ENCODE measurements at regions not wholly inside any gene's neighbourhood (a gene's known extent, or its start where the extent isn't known, plus 50 kb on each side); places are given as distances from the start of the nearest gene placed in this dataset.

- 68% methylated on average over 2 of the region's 4 CpGs for WGBS
Measured at GRCh38 chr16:74075393-74075792, 221.2 kb upstream of the PSMD7 start.

GRCh38 chr16:74073456-74073855 lies 223.2 kb upstream of the PSMD7 start:
- DNase-seq, result no peak
- no peak overlapping the region for H3K4me3 ChIP-seq (ENCODE audit: insufficient read depth in 1 of 2, low read depth in 1 of 2, low read length in 2 of 2)
- H3K4ac ChIP-seq (ENCODE audit: low read depth in 1 of 2, low read length in 2 of 2), result no peak overlapping the region
- no peak overlapping the region for H3K27ac ChIP-seq (ENCODE audit: low read length, poor library complexity, severe bottlenecking)
- no peak overlapping the region for H2AFZ ChIP-seq (ENCODE audit: low read depth, low read length)
- no peaks in the 10 kb centered on the region for H3K4me1 ChIP-seq (ENCODE audit: control insufficient read depth, insufficient read depth, low read depth, low read length)
- no peak overlapping the region for H4K91ac ChIP-seq (ENCODE audit: low read length)
- H2BK15ac ChIP-seq (ENCODE audit: low read depth, poor library complexity, severe bottlenecking), result no peak overlapping the region
- no peak overlapping the region for H2AK5ac ChIP-seq (ENCODE audit: low read length, severe bottlenecking)
- H2BK12ac ChIP-seq (ENCODE audit: low read length in 2 of 2), result no peak overlapping the region
- H3K18ac ChIP-seq (ENCODE audit: low read depth in 1 of 2, low read length in 2 of 2), result no peak overlapping the region
- WGBS, result 96% methylated on average over 3 of the region's 3 CpGs
- no peaks in the 10 kb centered on the region for H3K79me1 ChIP-seq (replicated peaks; ENCODE audit: low read length, poor library complexity, severe bottlenecking)
- H3K9ac ChIP-seq (ENCODE audit: low read length), result no peak overlapping the region
- H2BK5ac ChIP-seq (ENCODE audit: low read depth, low read length, poor library complexity, severe bottlenecking), result no peak overlapping the region
- H3K27me3 ChIP-seq (ENCODE audit: control insufficient read depth in 1 of 2, insufficient read depth in 1 of 2, low read length in 2 of 2), result no peaks in the 10 kb centered on the region
- peaks cover 8% of the 10 kb centered on the region for H3K9me3 ChIP-seq (ENCODE audit: control insufficient read depth, low read length)
- no peak overlapping the region for H4K8ac ChIP-seq (ENCODE audit: low read length)
- no peak overlapping the region for H3K23ac ChIP-seq (ENCODE audit: low read length in 2 of 2)
- H2BK120ac ChIP-seq (ENCODE audit: low read depth, low read length), result no peak overlapping the region
- H3K4me2 ChIP-seq (ENCODE audit: low read length, poor library complexity, severe bottlenecking), result no peak overlapping the region
- no peaks in the 10 kb centered on the region for H3K36me3 ChIP-seq (ENCODE audit: control insufficient read depth in 1 of 2, insufficient read depth in 2 of 2, low read depth in 1 of 2, low read length in 2 of 2)
- no peak overlapping the region for H3K14ac ChIP-seq (ENCODE audit: low read length in 2 of 2)

More at GRCh38 chr16:74075393-74075792, 221.2 kb upstream of the PSMD7 start:
- H2AFZ ChIP-seq (ENCODE audit: low read depth, low read length), result no peak overlapping the region
- no peaks in the 10 kb centered on the region for H3K4me1 ChIP-seq (ENCODE audit: control insufficient read depth, insufficient read depth, low read depth, low read length)
- no peak overlapping the region for H2BK5ac ChIP-seq (ENCODE audit: low read depth, low read length, poor library complexity, severe bottlenecking)
- H3K18ac ChIP-seq (ENCODE audit: low read depth in 1 of 2, low read length in 2 of 2), result no peak overlapping the region
- H2AK5ac ChIP-seq (ENCODE audit: low read length, severe bottlenecking), result no peak overlapping the region
- H4K91ac ChIP-seq (ENCODE audit: low read length), result no peak overlapping the region
- H3K27me3 ChIP-seq (ENCODE audit: control insufficient read depth in 1 of 2, insufficient read depth in 1 of 2, low read length in 2 of 2), result no peaks in the 10 kb centered on the region
- no peak overlapping the region for H3K14ac ChIP-seq (ENCODE audit: low read length in 2 of 2)
- H2BK15ac ChIP-seq (ENCODE audit: low read depth, poor library complexity, severe bottlenecking), result no peak overlapping the region
- no peak overlapping the region for H2BK120ac ChIP-seq (ENCODE audit: low read depth, low read length)
- no peak overlapping the region for H3K4me3 ChIP-seq (ENCODE audit: insufficient read depth in 1 of 2, low read depth in 1 of 2, low read length in 2 of 2)
- H2BK12ac ChIP-seq (ENCODE audit: low read length in 2 of 2), result no peak overlapping the region
- H3K79me1 ChIP-seq (replicated peaks; ENCODE audit: low read length, poor library complexity, severe bottlenecking), result no peaks in the 10 kb centered on the region
- no peak overlapping the region for H3K9ac ChIP-seq (ENCODE audit: low read length)
- peaks cover 8% of the 10 kb centered on the region for H3K9me3 ChIP-seq (ENCODE audit: control insufficient read depth, low read length)
- no peak overlapping the region for H3K4me2 ChIP-seq (ENCODE audit: low read length, poor library complexity, severe bottlenecking)
- no peak overlapping the region for H3K23ac ChIP-seq (ENCODE audit: low read length in 2 of 2)
- H3K27ac ChIP-seq (ENCODE audit: low read length, poor library complexity, severe bottlenecking), result no peak overlapping the region
- H4K8ac ChIP-seq (ENCODE audit: low read length), result no peak overlapping the region
- no peaks in the 10 kb centered on the region for H3K36me3 ChIP-seq (ENCODE audit: control insufficient read depth in 1 of 2, insufficient read depth in 2 of 2, low read depth in 1 of 2, low read length in 2 of 2)
- no peak for DNase-seq
- H3K4ac ChIP-seq (ENCODE audit: low read depth in 1 of 2, low read length in 2 of 2), result no peak overlapping the region

GRCh38 chr16:74071996-74072535 lies 224.5 kb upstream of the PSMD7 start:
- Histone ChIP-seq H3K4me1 (ENCODE audit: control insufficient read depth, insufficient read depth, low read depth, low read length) (no peaks in the 10 kb centered on the region), H3K4ac (ENCODE audit: low read depth in 1 of 2, low read length in 2 of 2) (no peak overlapping the region), H3K79me1 (replicated peaks; ENCODE audit: low read length, poor library complexity, severe bottlenecking) (no peaks in the 10 kb centered on the region), H2BK5ac (ENCODE audit: low read depth, low read length, poor library complexity, severe bottlenecking) (no peak overlapping the region), H3K18ac (ENCODE audit: low read depth in 1 of 2, low read length in 2 of 2) (no peak overlapping the region), H2BK12ac (ENCODE audit: low read length in 2 of 2) (no peak overlapping the region), H2AK5ac (ENCODE audit: low read length, severe bottlenecking) (no peak overlapping the region), H3K4me2 (ENCODE audit: low read length, poor library complexity, severe bottlenecking) (no peak overlapping the region), H3K23ac (ENCODE audit: low read length in 2 of 2) (no peak overlapping the region), H2BK15ac (ENCODE audit: low read depth, poor library complexity, severe bottlenecking) (no peak overlapping the region), H3K9me3 (ENCODE audit: control insufficient read depth, low read length) (peaks cover 8% of the 10 kb centered on the region), H2BK120ac (ENCODE audit: low read depth, low read length) (no peak overlapping the region), H3K36me3 (ENCODE audit: control insufficient read depth in 1 of 2, insufficient read depth in 2 of 2, low read depth in 1 of 2, low read length in 2 of 2) (no peaks in the 10 kb centered on the region), H3K9ac (ENCODE audit: low read length) (no peak overlapping the region), H3K4me3 (ENCODE audit: insufficient read depth in 1 of 2, low read depth in 1 of 2, low read length in 2 of 2) (no peak overlapping the region), H4K8ac (ENCODE audit: low read length) (no peak overlapping the region), H2AFZ (ENCODE audit: low read depth, low read length) (no peak overlapping the region), H4K91ac (ENCODE audit: low read length) (no peak overlapping the region), H3K27ac (ENCODE audit: low read length, poor library complexity, severe bottlenecking) (no peak overlapping the region), H3K14ac (ENCODE audit: low read length in 2 of 2) (no peak overlapping the region), H3K27me3 (ENCODE audit: control insufficient read depth in 1 of 2, insufficient read depth in 1 of 2, low read length in 2 of 2) (no peaks in the 10 kb centered on the region)
- no peak for DNase-seq
- WGBS, result 79% methylated on average over 7 of the region's 8 CpGs

- H4K8ac ChIP-seq (ENCODE audit: low read length), result no peak overlapping the region
- no peak overlapping the region for H2AFZ ChIP-seq (ENCODE audit: low read depth, low read length)
- no peak overlapping the region for H2BK5ac ChIP-seq (ENCODE audit: low read depth, low read length, poor library complexity, severe bottlenecking)
- no peak overlapping the region for H2BK120ac ChIP-seq (ENCODE audit: low read depth, low read length)
- no peak overlapping the region for H2BK15ac ChIP-seq (ENCODE audit: low read depth, poor library complexity, severe bottlenecking)
- WGBS, result 71% methylated on average over 10 of the region's 10 CpGs
- no peak overlapping the region for H3K14ac ChIP-seq (ENCODE audit: low read length in 2 of 2)
- no peak overlapping the region for H3K18ac ChIP-seq (ENCODE audit: low read depth in 1 of 2, low read length in 2 of 2)
- no peak overlapping the region for H3K27ac ChIP-seq (ENCODE audit: low read length, poor library complexity, severe bottlenecking)
- no peak overlapping the region for H4K91ac ChIP-seq (ENCODE audit: low read length)
- H3K4ac ChIP-seq (ENCODE audit: low read depth in 1 of 2, low read length in 2 of 2), result no peak overlapping the region
- H2BK12ac ChIP-seq (ENCODE audit: low read length in 2 of 2), result no peak overlapping the region
- no peaks in the 10 kb centered on the region for H3K27me3 ChIP-seq (ENCODE audit: control insufficient read depth in 1 of 2, insufficient read depth in 1 of 2, low read length in 2 of 2)
- no peaks in the 10 kb centered on the region for H3K36me3 ChIP-seq (ENCODE audit: control insufficient read depth in 1 of 2, insufficient read depth in 2 of 2, low read depth in 1 of 2, low read length in 2 of 2)
- H3K79me1 ChIP-seq (replicated peaks; ENCODE audit: low read length, poor library complexity, severe bottlenecking), result no peaks in the 10 kb centered on the region
- no peak overlapping the region for H3K9ac ChIP-seq (ENCODE audit: low read length)
- H3K9me3 ChIP-seq (ENCODE audit: control insufficient read depth, low read length), result peaks cover 4% of the 10 kb centered on the region
- H3K23ac ChIP-seq (ENCODE audit: low read length in 2 of 2), result no peak overlapping the region
- H3K4me1 ChIP-seq (ENCODE audit: control insufficient read depth, insufficient read depth, low read depth, low read length), result no peaks in the 10 kb centered on the region
- H2AK5ac ChIP-seq (ENCODE audit: low read length, severe bottlenecking), result no peak overlapping the region
- DNase-seq, result no peak
- H3K4me2 ChIP-seq (ENCODE audit: low read length, poor library complexity, severe bottlenecking), result no peak overlapping the region
- H3K4me3 ChIP-seq (ENCODE audit: insufficient read depth in 1 of 2, low read depth in 1 of 2, low read length in 2 of 2), result no peak overlapping the region
Measured at GRCh38 chr16:74070237-74070636, 226.4 kb upstream of the PSMD7 start.

Data from mesenchymal stem cell (in vitro differentiated cells and primary cell).